ENCODE measurements at regions not wholly inside any gene's neighbourhood (a gene's known extent, or its start where the extent isn't known, plus 50 kb on each side); places are given as distances from the start of the nearest gene placed in this dataset.

DNA sequence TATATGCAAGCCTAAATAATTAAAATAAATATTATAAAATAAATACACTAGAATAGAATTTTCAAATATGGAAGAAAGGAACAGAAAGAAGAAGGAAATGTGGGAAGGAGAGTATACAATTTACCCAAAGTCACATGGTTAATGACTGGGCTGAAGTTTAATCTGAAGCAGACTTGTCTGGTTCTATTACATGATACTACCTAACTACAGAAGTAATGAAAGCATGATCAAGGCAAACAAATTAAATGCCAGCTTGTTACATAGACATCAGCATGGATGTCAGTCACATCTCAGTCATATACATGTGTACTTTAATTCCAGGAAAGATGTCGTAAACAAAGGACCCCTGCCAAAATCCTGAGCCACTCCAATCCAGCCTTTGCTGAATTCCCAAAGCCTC, 1060.8 kb downstream of the CNTNAP5 start:
- Mint-ChIP-seq H3K36me3 (no peaks in the 10 kb centered on the region), H3K4me1 (no peaks in the 10 kb centered on the region), H3K27me3 (no peaks in the 10 kb centered on the region), H3K27ac (no peak overlapping the region), H3K4me3 (no peak overlapping the region), H3K9me3 (peaks cover 16 to 33% (median 17%) of the 10 kb centered on the region in 3 donors)
- H3K27me3 ChIP-seq (replicated peaks in 1 of 2; ENCODE audit: control insufficient read depth in 2 of 2, extremely low read depth in 1 of 2, insufficient read depth in 2 of 2, low read length in 1 of 2), result no peaks in the 10 kb centered on the region
- H3K27ac ChIP-seq (ENCODE audit: low read length), result no peak overlapping the region
- CTCF ChIA-PET, result no interaction called here
- H3K9me3 ChIP-seq, result no peaks in the 10 kb centered on the region
- no peak for DNase-seq
- 83% methylated on average over 1 of the region's 1 CpG for WGBS (ENCODE audit: insufficient coverage)
- ATAC-seq (replicated peaks in 1 of 4), result no peak
- H3K4me3 ChIP-seq (ENCODE audit: control insufficient read depth in 1 of 2, extremely low read depth in 1 of 2, low read length in 1 of 2), result no peak overlapping the region
- POLR2A ChIA-PET, result no interaction called here
- H3K4me1 ChIP-seq (ENCODE audit: control insufficient read depth in 1 of 2, extremely low read depth in 1 of 2, insufficient read depth in 2 of 2, low read length in 2 of 2), result no peaks in the 10 kb centered on the region
- no peaks in the 10 kb centered on the region for H3K36me3 ChIP-seq (ENCODE audit: control insufficient read depth in 2 of 2, extremely low read depth in 1 of 2, insufficient read depth in 1 of 2, low read length in 1 of 2)

DNA sequence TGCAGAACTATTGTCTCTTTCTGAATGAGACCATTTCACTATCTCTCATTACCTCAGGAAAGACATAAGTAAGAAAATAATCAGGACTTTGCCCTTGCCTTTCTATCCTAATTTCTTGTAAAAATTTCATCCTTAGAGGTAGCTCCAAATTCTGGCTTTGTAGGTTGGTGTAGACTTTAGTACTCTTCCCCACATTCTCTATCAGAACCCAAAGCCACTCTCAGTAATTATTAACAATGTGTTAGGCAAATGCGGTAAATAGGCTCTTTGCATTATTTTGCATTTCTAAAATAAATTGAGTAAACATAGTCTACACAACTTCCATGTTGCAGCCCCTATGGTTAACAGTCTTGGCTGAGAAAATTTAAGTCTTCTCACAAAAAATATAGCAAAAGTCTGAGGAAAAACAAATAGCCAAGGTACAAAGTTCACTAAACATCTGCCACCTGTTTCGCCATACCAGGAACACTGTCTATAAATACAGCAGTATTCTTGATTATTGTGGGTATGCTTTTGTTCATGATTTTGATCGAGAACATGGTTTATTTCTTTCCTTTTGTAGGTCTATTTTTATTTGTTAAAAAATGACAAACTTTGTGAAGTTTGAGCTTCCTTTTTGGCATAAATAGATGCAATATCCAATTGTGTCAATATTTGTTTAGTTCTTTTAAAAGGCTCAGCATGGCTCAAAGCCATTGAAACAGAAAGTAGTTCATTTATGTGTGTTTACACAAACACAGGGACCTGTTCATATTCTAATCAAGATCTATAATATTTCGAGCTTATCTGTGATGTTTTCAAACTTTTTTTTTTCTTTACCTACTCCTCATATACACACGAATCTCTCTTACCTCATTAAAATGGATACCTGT, 1061.5 kb downstream of the CNTNAP5 start:
- Histone ChIP-seq H3K4me1 (ENCODE audit: control insufficient read depth in 1 of 2, extremely low read depth in 1 of 2, insufficient read depth in 2 of 2, low read length in 2 of 2) (no peaks in the 10 kb centered on the region), H3K27ac (ENCODE audit: low read length) (no peak overlapping the region), H3K4me3 (ENCODE audit: control insufficient read depth in 1 of 2, extremely low read depth in 1 of 2, low read length in 1 of 2) (no peak overlapping the region), H3K36me3 (ENCODE audit: control insufficient read depth in 2 of 2, extremely low read depth in 1 of 2, insufficient read depth in 1 of 2, low read length in 1 of 2) (no peaks in the 10 kb centered on the region), H3K27me3 (replicated peaks in 1 of 2; ENCODE audit: control insufficient read depth in 2 of 2, extremely low read depth in 1 of 2, insufficient read depth in 2 of 2, low read length in 1 of 2) (no peaks in the 10 kb centered on the region), H3K9me3 (no peaks in the 10 kb centered on the region)
- ChIA-PET POLR2A (no interaction called here), CTCF (no interaction called here)
- H3K27me3 Mint-ChIP-seq, result no peaks in the 10 kb centered on the region
- H3K36me3 Mint-ChIP-seq, result no peaks in the 10 kb centered on the region
- H3K4me1 Mint-ChIP-seq, result no peaks in the 10 kb centered on the region
- no peak overlapping the region for H3K4me3 Mint-ChIP-seq
- WGBS (ENCODE audit: insufficient coverage), result 75% methylated on average over 1 of the region's 5 CpGs
- DNase-seq, result no peak
- peaks cover 16 to 36% (median 19%) of the 10 kb centered on the region in 3 donors for H3K9me3 Mint-ChIP-seq
- no peak for ATAC-seq (replicated peaks in 1 of 4)
- H3K27ac Mint-ChIP-seq, result no peak overlapping the region

DNA sequence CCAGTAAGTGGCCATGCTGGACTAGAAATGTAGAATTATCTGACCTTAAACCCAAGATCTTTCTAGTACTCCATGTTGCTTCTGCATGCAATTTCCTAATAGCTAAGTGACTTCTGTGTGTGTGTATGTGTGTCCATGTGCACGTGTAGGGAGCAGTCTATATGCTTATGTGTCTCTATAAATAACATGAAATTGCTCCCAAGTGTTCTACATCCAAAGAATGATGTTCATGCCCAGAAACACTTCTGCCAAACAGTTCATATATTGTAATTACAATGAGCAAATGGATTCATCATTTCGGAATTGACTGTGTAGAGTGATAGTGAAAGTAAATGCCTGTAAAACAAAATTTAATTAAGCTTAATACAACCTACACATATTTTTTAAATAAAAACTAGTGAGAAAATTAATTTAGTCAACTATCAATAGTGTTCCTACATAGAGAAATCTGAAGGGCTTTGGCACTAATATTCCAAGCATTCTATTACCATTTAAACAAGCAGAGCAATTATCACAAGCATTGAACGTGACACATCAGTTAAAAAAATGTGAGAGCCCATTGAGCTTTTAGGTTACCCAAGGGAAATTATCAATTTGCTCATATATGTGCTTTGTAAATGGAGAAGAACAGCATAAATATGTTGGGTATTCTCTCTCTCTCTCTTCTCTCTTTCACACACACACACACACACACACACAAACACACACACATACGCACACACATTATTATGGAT, 1067.4 kb downstream of the CNTNAP5 start:
- no peaks in the 10 kb centered on the region for H3K36me3 ChIP-seq (ENCODE audit: control insufficient read depth in 2 of 2, extremely low read depth in 1 of 2, insufficient read depth in 1 of 2, low read length in 1 of 2)
- H3K4me3 Mint-ChIP-seq, result no peak overlapping the region
- no peak overlapping the region for H3K27ac ChIP-seq (ENCODE audit: low read length)
- POLR2A ChIA-PET, result no interaction called here
- H3K4me1 Mint-ChIP-seq, result no peaks in the 10 kb centered on the region
- CTCF ChIA-PET, result no interaction called here
- H3K9me3 ChIP-seq, result no peaks in the 10 kb centered on the region
- H3K27me3 ChIP-seq (replicated peaks in 1 of 2; ENCODE audit: control insufficient read depth in 2 of 2, extremely low read depth in 1 of 2, insufficient read depth in 2 of 2, low read length in 1 of 2), result no peaks in the 10 kb centered on the region
- no peak for DNase-seq
- no peak overlapping the region for H3K4me3 ChIP-seq (ENCODE audit: control insufficient read depth in 1 of 2, extremely low read depth in 1 of 2, low read length in 1 of 2)
- no peak overlapping the region for H3K27ac Mint-ChIP-seq
- WGBS (ENCODE audit: insufficient coverage), result no CpG with 5 or more reads among the region's 4 CpGs
- ATAC-seq (replicated peaks in 1 of 4), result no peak
- H3K4me1 ChIP-seq (ENCODE audit: control insufficient read depth in 1 of 2, extremely low read depth in 1 of 2, insufficient read depth in 2 of 2, low read length in 2 of 2), result no peaks in the 10 kb centered on the region
- no peaks in the 10 kb centered on the region for H3K36me3 Mint-ChIP-seq
- peaks cover 16 to 35% (median 22%) of the 10 kb centered on the region in 3 donors for H3K9me3 Mint-ChIP-seq
- H3K27me3 Mint-ChIP-seq, result no peaks in the 10 kb centered on the region

DNA sequence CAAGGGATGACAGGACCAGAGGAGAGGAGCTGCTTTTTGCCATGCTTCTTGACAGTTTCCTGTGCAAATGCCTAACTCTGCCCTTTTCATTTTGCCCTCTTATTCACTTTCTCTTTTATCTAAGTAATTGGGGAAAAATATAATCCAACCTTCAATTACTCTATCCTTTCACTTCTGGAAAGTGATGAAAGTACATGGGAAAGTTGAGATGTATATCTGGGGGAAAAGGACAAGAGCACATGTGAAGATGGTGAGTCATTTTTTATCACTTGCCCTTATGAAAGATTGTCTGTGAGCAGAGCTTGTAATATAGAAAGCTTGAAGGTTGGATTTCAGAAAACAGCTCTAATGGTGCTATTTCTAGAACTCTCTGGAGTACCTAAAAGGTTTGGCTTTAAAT, 1070.7 kb downstream of the CNTNAP5 start:
- Mint-ChIP-seq H3K4me1 (no peaks in the 10 kb centered on the region), H3K27me3 (no peaks in the 10 kb centered on the region), H3K9me3 (peaks cover 9 to 17% (median 9%) of the 10 kb centered on the region in 3 donors), H3K36me3 (no peaks in the 10 kb centered on the region), H3K4me3 (no peak overlapping the region), H3K27ac (no peak overlapping the region)
- Histone ChIP-seq H3K27ac (ENCODE audit: low read length) (no peak overlapping the region), H3K27me3 (replicated peaks in 1 of 2; ENCODE audit: control insufficient read depth in 2 of 2, extremely low read depth in 1 of 2, insufficient read depth in 2 of 2, low read length in 1 of 2) (no peaks in the 10 kb centered on the region), H3K9me3 (no peaks in the 10 kb centered on the region), H3K4me1 (ENCODE audit: control insufficient read depth in 1 of 2, extremely low read depth in 1 of 2, insufficient read depth in 2 of 2, low read length in 2 of 2) (no peaks in the 10 kb centered on the region), H3K4me3 (ENCODE audit: control insufficient read depth in 1 of 2, extremely low read depth in 1 of 2, low read length in 1 of 2) (no peak overlapping the region), H3K36me3 (ENCODE audit: control insufficient read depth in 2 of 2, extremely low read depth in 1 of 2, insufficient read depth in 1 of 2, low read length in 1 of 2) (no peaks in the 10 kb centered on the region)
- POLR2A ChIA-PET, result no interaction called here
- DNase-seq (no peak), ATAC-seq (replicated peaks in 1 of 4) (no peak)
- CTCF ChIA-PET, result no interaction called here

DNA sequence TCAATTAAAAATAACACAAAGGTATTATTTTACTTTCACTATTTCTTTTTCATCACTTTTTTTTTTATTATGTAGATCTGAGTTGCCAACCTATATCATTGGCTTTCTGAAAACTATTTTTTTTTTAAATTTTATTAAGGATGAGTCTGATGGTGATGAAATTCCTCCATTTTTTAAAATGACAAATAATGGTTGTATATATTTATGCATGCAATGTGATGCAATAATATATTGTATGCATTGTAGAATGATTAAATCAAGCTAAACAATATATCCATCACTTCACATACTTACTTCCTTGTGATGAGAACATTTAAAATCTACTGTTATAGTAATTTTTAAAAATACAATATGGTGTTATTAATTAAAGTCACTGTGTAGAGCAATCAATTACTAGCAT, 1081.6 kb downstream of the CNTNAP5 start:
- ATAC-seq (replicated peaks in 1 of 4), result no peak
- H3K27me3 ChIP-seq (replicated peaks in 1 of 2; ENCODE audit: control insufficient read depth in 2 of 2, extremely low read depth in 1 of 2, insufficient read depth in 2 of 2, low read length in 1 of 2), result no peaks in the 10 kb centered on the region
- H3K27ac ChIP-seq (ENCODE audit: low read length), result no peak overlapping the region
- CTCF ChIA-PET, result no interaction called here
- H3K4me3 ChIP-seq (ENCODE audit: control insufficient read depth in 1 of 2, extremely low read depth in 1 of 2, low read length in 1 of 2), result no peak overlapping the region
- no peak for DNase-seq
- Mint-ChIP-seq H3K36me3 (no peaks in the 10 kb centered on the region), H3K27me3 (no peaks in the 10 kb centered on the region), H3K9me3 (peaks cover 8 to 28% (median 11%) of the 10 kb centered on the region in 3 donors), H3K27ac (no peak overlapping the region), H3K4me1 (no peaks in the 10 kb centered on the region), H3K4me3 (no peak overlapping the region)
- no peaks in the 10 kb centered on the region for H3K36me3 ChIP-seq (ENCODE audit: control insufficient read depth in 2 of 2, extremely low read depth in 1 of 2, insufficient read depth in 1 of 2, low read length in 1 of 2)
- no peaks in the 10 kb centered on the region for H3K4me1 ChIP-seq (ENCODE audit: control insufficient read depth in 1 of 2, extremely low read depth in 1 of 2, insufficient read depth in 2 of 2, low read length in 2 of 2)
- POLR2A ChIA-PET, result no interaction called here
- H3K9me3 ChIP-seq, result no peaks in the 10 kb centered on the region

DNA sequence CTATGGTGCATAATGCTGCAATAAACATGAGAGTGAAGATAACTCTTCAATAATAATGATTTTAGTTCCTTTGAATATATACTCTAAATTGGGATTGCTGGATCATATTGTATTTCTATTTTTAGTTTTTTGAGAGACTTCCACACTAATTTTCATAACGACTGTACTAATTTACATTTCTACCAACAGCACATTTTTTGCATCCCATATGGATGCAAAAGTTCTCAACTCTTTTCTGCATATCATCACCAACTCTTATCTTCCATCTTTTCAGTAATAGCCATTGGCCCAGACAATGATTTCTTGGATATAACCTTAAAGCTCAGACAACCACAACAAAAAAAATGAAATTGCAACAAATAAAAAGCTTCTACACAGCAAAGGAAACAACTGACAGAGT, 1082.4 kb downstream of the CNTNAP5 start:
- Histone ChIP-seq H3K27me3 (replicated peaks in 1 of 2; ENCODE audit: control insufficient read depth in 2 of 2, extremely low read depth in 1 of 2, insufficient read depth in 2 of 2, low read length in 1 of 2) (no peaks in the 10 kb centered on the region), H3K9me3 (no peaks in the 10 kb centered on the region), H3K4me3 (ENCODE audit: control insufficient read depth in 1 of 2, extremely low read depth in 1 of 2, low read length in 1 of 2) (no peak overlapping the region), H3K36me3 (ENCODE audit: control insufficient read depth in 2 of 2, extremely low read depth in 1 of 2, insufficient read depth in 1 of 2, low read length in 1 of 2) (no peaks in the 10 kb centered on the region), H3K4me1 (ENCODE audit: control insufficient read depth in 1 of 2, extremely low read depth in 1 of 2, insufficient read depth in 2 of 2, low read length in 2 of 2) (no peaks in the 10 kb centered on the region), H3K27ac (ENCODE audit: low read length) (no peak overlapping the region)
- ChIA-PET CTCF (no interaction called here), POLR2A (interaction anchor here in 1 of 2 donors (0.6 kb wide), 1 partner anchor 284 kb away, joined by 3 read pairs; no protein-coding TSS in a partner anchor)
- no peaks in the 10 kb centered on the region for H3K4me1 Mint-ChIP-seq
- H3K27ac Mint-ChIP-seq, result no peak overlapping the region
- WGBS (ENCODE audit: insufficient coverage), result no CpG with 5 or more reads among the region's 1 CpG
- H3K9me3 Mint-ChIP-seq, result peaks cover 8 to 24% (median 10%) of the 10 kb centered on the region in 3 donors
- H3K4me3 Mint-ChIP-seq, result no peak overlapping the region
- no peak for DNase-seq
- H3K36me3 Mint-ChIP-seq, result no peaks in the 10 kb centered on the region
- ATAC-seq (replicated peaks in 1 of 4), result no peak
- H3K27me3 Mint-ChIP-seq, result no peaks in the 10 kb centered on the region
